T-cell (primary cell): ENCODE measurements at regions not wholly inside any gene's neighbourhood (a gene's known extent, or its start where the extent isn't known, plus 50 kb on each side); places are given as distances from the start of the nearest gene placed in this dataset.

Experiments used
- ATAC-seq, 4 experiments: fragments of 200-7000 bp in 3 of 4; fragments of 150-1000 bp in 1 of 4; cut with Tn5 transposase; replicated peaks in 1 of 4; 1 replicate in 3 of 4; 2 replicates in 1 of 4; pipeline ENCODE4 v1.10.0; 2021; ENCODE audit warnings: moderate library complexity in 3 of 4, mild to moderate bottlenecking in 2 of 4, moderate number of reproducible peaks in 1 of 4
- CTCF ChIA-PET, 2 donors: fragments of 300-600 bp; sonication (Branson Sonifier 250); formaldehyde crosslinking; loops; one replicate each; lab custom pipeline; 2022; ENCODE audit warnings: antibody characterized with exemption in 2 of 2; lab: Charles Lee
- POLR2A ChIA-PET, 2 donors: fragments of 300-600 bp; sonication (Branson Sonifier 250); formaldehyde crosslinking; loops; one replicate each; lab custom pipeline; 2022; ENCODE audit warnings: antibody characterized with exemption in 2 of 2; lab: Charles Lee
- DNase-seq, 35 experiments: peaks; one replicate each; pipeline versions ENCODE4 v3.0.0 to v3.0.0-alpha.2; 2013 to 2023
- H3K27ac ChIP-seq: one replicate; pipeline ENCODE4 v1.5.1; 2013; ENCODE audit warnings: low read length
- H3K27me3 ChIP-seq, 2 experiments: replicated peaks in 1 of 2; 1 replicate in 1 of 2; 2 replicates in 1 of 2; pipeline versions ENCODE4 v1.6.1 to v1.7.0; 2013; ENCODE audit warnings: low read length in 1 of 2, mixed read lengths in 1 of 2; ENCODE audit not compliant: control insufficient read depth in 2 of 2, insufficient read depth in 2 of 2; ENCODE audit errors: extremely low read depth in 1 of 2
- H3K36me3 ChIP-seq, 2 donors: 1 replicate in 1 of 2; 2 replicates in 1 of 2; pipeline versions ENCODE4 v1.6.1 to v1.7.0; 2013; ENCODE audit warnings: low read length in 1 of 2; ENCODE audit not compliant: control insufficient read depth in 2 of 2, insufficient read depth in 1 of 2; ENCODE audit errors: extremely low read depth in 1 of 2
- H3K4me1 ChIP-seq, 2 experiments: 1 replicate in 1 of 2; 2 replicates in 1 of 2; pipeline versions ENCODE4 v1.6.1 to v1.7.0; 2013; ENCODE audit warnings: low read length in 2 of 2, mixed read lengths in 1 of 2; ENCODE audit not compliant: insufficient read depth in 2 of 2, control insufficient read depth in 1 of 2; ENCODE audit errors: extremely low read depth in 1 of 2
- H3K4me3 ChIP-seq, 2 donors: 1 replicate in 1 of 2; 2 replicates in 1 of 2; pipeline versions ENCODE4 v1.5.1 to v1.7.0; 2013; ENCODE audit warnings: mild to moderate bottlenecking in 2 of 2, low read length in 1 of 2, moderate library complexity in 1 of 2; ENCODE audit not compliant: control insufficient read depth in 1 of 2; ENCODE audit errors: extremely low read depth in 1 of 2
- H3K9me3 ChIP-seq: 2 replicates; pipeline ENCODE4 v1.7.0; 2013
- H3K27ac Mint-ChIP-seq, 2 donors: one replicate each; pipeline ENCODE4 v1.8.0; 2020 to 2021; ENCODE audit warnings: mild to moderate bottlenecking in 2 of 2, mixed read lengths in 2 of 2
- H3K27me3 Mint-ChIP-seq, 2 donors: one replicate each; pipeline ENCODE4 v1.8.0; 2021 to 2022; ENCODE audit warnings: mixed read lengths in 2 of 2
- H3K36me3 Mint-ChIP-seq: one replicate; pipeline ENCODE4 v1.8.0; 2021; ENCODE audit warnings: mixed read lengths
- H3K4me1 Mint-ChIP-seq, 3 donors: one replicate each; pipeline ENCODE4 v1.8.0; 2020 to 2022; ENCODE audit warnings: mixed read lengths in 3 of 3, mild to moderate bottlenecking in 1 of 3
- H3K4me3 Mint-ChIP-seq, 3 donors: one replicate each; pipeline ENCODE4 v1.8.0; 2020 to 2022; ENCODE audit warnings: mild to moderate bottlenecking in 3 of 3, mixed read lengths in 3 of 3, moderate library complexity in 3 of 3
- H3K9me3 Mint-ChIP-seq, 3 donors: one replicate each; pipeline ENCODE4 v1.8.0; 2020 to 2022; ENCODE audit warnings: mixed read lengths in 3 of 3
- WGBS: methylation state at CpG from one replicate; pipeline ENCODE4 v1.1.5; 2013; ENCODE audit warnings: missing lambda C conversion rate; ENCODE audit not compliant: insufficient coverage; 5-methylcytosine and 5-hydroxymethylcytosine counted together

DNA sequence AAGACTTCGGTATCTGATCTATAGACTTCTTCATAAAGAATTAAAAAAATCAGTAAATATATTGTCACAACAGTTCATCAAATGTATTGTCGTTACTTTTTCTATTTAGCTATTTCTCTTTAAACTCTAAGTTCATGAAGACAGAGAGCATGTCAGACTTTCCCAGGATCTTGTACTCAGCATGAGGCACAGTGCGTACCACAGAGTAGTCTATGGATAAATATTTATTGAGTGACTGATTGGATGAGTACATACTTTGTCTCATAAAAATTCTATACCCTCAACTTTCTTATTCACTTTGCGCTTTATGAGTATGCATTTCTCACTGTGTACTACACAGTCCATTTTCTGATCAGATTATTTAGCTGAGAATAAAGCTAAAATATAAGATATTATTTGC, 1284.4 kb upstream of the ADGRB3 start:
- no peak overlapping the region for H3K27ac ChIP-seq
- no peaks in the 10 kb centered on the region for H3K36me3 Mint-ChIP-seq
- ATAC-seq (no peak), DNase-seq (no peak)
- peaks cover 3% of the 10 kb centered on the region for H3K9me3 ChIP-seq
- no CpG with 5 or more reads among the region's 4 CpGs for WGBS
- no peak overlapping the region for H3K4me3 Mint-ChIP-seq
- no peaks in the 10 kb centered on the region for H3K36me3 ChIP-seq
- CTCF ChIA-PET, result no interaction called here
- POLR2A ChIA-PET, result no interaction called here
- H3K27me3 Mint-ChIP-seq, result no peaks in the 10 kb centered on the region
- peaks cover 4 to 8% (median 6%) of the 10 kb centered on the region in 3 donors for H3K9me3 Mint-ChIP-seq
- H3K4me1 Mint-ChIP-seq, result no peaks in the 10 kb centered on the region
- H3K27ac Mint-ChIP-seq, result no peak overlapping the region
- H3K27me3 ChIP-seq, result no peaks in the 10 kb centered on the region
- H3K4me1 ChIP-seq, result no peaks in the 10 kb centered on the region
- H3K4me3 ChIP-seq, result no peak overlapping the region

GRCh38 chr6:67345946-67346345, 1289.1 kb upstream of the ADGRB3 start:
- H3K4me3 Mint-ChIP-seq, result no peak overlapping the region
- no peak overlapping the region for H3K27ac Mint-ChIP-seq
- no peaks in the 10 kb centered on the region for H3K36me3 ChIP-seq
- peaks cover 0 to 8% (median 2%) of the 10 kb centered on the region in 3 donors for H3K9me3 Mint-ChIP-seq
- H3K4me3 ChIP-seq, result no peak overlapping the region
- H3K4me1 ChIP-seq, result no peaks in the 10 kb centered on the region
- POLR2A ChIA-PET, result no interaction called here
- DNase-seq (no peak), ATAC-seq (no peak)
- H3K27me3 Mint-ChIP-seq, result no peaks in the 10 kb centered on the region
- WGBS, result 82% methylated on average over 4 of the region's 7 CpGs
- no peaks in the 10 kb centered on the region for H3K36me3 Mint-ChIP-seq
- no peak overlapping the region for H3K27ac ChIP-seq
- peaks cover 3% of the 10 kb centered on the region for H3K9me3 ChIP-seq
- no peaks in the 10 kb centered on the region for H3K27me3 ChIP-seq
- H3K4me1 Mint-ChIP-seq, result no peaks in the 10 kb centered on the region
- CTCF ChIA-PET, result no interaction called here

DNA sequence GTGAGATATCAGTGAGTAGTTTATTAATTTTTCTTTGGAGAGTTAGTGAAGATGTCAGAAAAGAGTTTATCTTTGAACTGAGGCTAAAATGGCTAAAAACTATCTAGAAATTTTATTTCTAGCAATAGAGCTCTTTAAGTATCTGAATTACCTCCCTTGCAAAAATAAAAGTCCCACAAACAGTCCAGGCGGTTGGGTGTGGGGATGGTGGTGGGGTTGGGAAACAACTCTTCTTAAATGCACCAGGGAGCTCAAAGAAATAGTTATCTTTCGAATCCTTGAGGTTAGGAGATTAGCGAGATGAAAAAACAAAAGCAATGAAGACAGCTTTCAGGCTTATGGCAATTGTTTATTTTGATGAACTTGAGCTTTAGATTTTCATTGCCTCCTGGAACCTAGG, 1299.1 kb upstream of the ADGRB3 start:
- no peaks in the 10 kb centered on the region for H3K4me1 Mint-ChIP-seq
- ChIA-PET CTCF (no interaction called here), POLR2A (no interaction called here)
- WGBS, result no CpG with 5 or more reads among the region's 3 CpGs
- H3K27me3 ChIP-seq, result no peaks in the 10 kb centered on the region
- no peak overlapping the region for H3K27ac ChIP-seq
- no peaks in the 10 kb centered on the region for H3K9me3 ChIP-seq
- peaks cover 3 to 9% (median 4%) of the 10 kb centered on the region in 3 donors for H3K9me3 Mint-ChIP-seq
- no peak for ATAC-seq
- no peaks in the 10 kb centered on the region for H3K4me1 ChIP-seq
- no peaks in the 10 kb centered on the region for H3K36me3 Mint-ChIP-seq
- H3K27ac Mint-ChIP-seq, result no peak overlapping the region
- H3K36me3 ChIP-seq, result no peaks in the 10 kb centered on the region
- H3K27me3 Mint-ChIP-seq, result no peaks in the 10 kb centered on the region
- no peak overlapping the region for H3K4me3 Mint-ChIP-seq
- DNase-seq, result no peak
- H3K4me3 ChIP-seq, result no peak overlapping the region

- Mint-ChIP-seq H3K27ac (no peak overlapping the region), H3K9me3 (peaks cover 5 to 11% (median 5%) of the 10 kb centered on the region in 3 donors), H3K36me3 (no peaks in the 10 kb centered on the region), H3K4me1 (no peaks in the 10 kb centered on the region), H3K27me3 (no peaks in the 10 kb centered on the region), H3K4me3 (no peak overlapping the region)
- ATAC-seq (no peak), DNase-seq (no peak)
- no peak overlapping the region for H3K27ac ChIP-seq
- no peaks in the 10 kb centered on the region for H3K9me3 ChIP-seq
- H3K4me3 ChIP-seq, result no peak overlapping the region
- ChIA-PET POLR2A (no interaction called here), CTCF (no interaction called here)
- no peaks in the 10 kb centered on the region for H3K36me3 ChIP-seq
- H3K27me3 ChIP-seq, result no peaks in the 10 kb centered on the region
- H3K4me1 ChIP-seq, result no peaks in the 10 kb centered on the region
Measured at GRCh38 chr6:67331304-67331703, 1303.8 kb upstream of the ADGRB3 start.

DNA sequence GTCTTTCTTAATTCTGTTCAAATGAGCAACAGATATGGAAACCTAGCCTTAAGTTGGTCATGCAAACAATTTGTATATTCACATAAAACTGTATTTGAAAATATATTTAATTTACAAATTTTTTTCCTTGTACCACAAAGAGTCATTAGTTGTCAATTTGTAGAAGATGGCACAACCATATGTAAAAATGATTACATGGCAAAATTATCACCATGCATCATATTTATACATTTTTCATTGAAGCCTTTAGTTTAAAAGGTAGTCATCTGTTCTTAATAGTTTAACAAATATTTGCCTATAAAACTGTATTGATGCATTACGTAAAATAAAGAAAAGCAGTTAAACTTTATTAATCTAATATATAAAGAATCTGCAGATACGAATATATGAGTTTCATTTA, 1306.8 kb upstream of the ADGRB3 start:
- H3K27ac ChIP-seq, result no peak overlapping the region
- no peaks in the 10 kb centered on the region for H3K9me3 ChIP-seq
- ChIA-PET POLR2A (no interaction called here), CTCF (no interaction called here)
- H3K27me3 ChIP-seq, result no peaks in the 10 kb centered on the region
- Mint-ChIP-seq H3K9me3 (peaks cover 6 to 14% (median 12%) of the 10 kb centered on the region in 3 donors), H3K27me3 (no peaks in the 10 kb centered on the region), H3K36me3 (no peaks in the 10 kb centered on the region), H3K4me3 (no peak overlapping the region), H3K4me1 (no peaks in the 10 kb centered on the region), H3K27ac (no peak overlapping the region)
- ATAC-seq (no peak), DNase-seq (no peak)
- WGBS, result no CpG with 5 or more reads among the region's 2 CpGs
- H3K4me3 ChIP-seq, result no peak overlapping the region
- H3K36me3 ChIP-seq, result no peaks in the 10 kb centered on the region
- H3K4me1 ChIP-seq, result no peaks in the 10 kb centered on the region

GRCh38 chr6:67300430-67301040, 1334.5 kb upstream of the ADGRB3 start:
- Mint-ChIP-seq H3K4me3 (no peak overlapping the region), H3K9me3 (peaks cover 11 to 21% (median 16%) of the 10 kb centered on the region in 3 donors), H3K4me1 (no peaks in the 10 kb centered on the region), H3K27ac (no peak overlapping the region), H3K27me3 (no peaks in the 10 kb centered on the region), H3K36me3 (no peaks in the 10 kb centered on the region)
- Histone ChIP-seq H3K9me3 (no peaks in the 10 kb centered on the region), H3K4me1 (no peaks in the 10 kb centered on the region), H3K4me3 (no peak overlapping the region), H3K36me3 (no peaks in the 10 kb centered on the region), H3K27me3 (no peaks in the 10 kb centered on the region), H3K27ac (no peak overlapping the region)
- DNase-seq (no peak), ATAC-seq (no peak)
- ChIA-PET POLR2A (no interaction called here), CTCF (interaction anchor here in 1 of 2 donors (0.6 kb wide), 1 partner anchor 77 kb away, joined by 5 read pairs; no protein-coding TSS in a partner anchor)
- WGBS, result 88% methylated on average over 5 of the region's 12 CpGs

DNA sequence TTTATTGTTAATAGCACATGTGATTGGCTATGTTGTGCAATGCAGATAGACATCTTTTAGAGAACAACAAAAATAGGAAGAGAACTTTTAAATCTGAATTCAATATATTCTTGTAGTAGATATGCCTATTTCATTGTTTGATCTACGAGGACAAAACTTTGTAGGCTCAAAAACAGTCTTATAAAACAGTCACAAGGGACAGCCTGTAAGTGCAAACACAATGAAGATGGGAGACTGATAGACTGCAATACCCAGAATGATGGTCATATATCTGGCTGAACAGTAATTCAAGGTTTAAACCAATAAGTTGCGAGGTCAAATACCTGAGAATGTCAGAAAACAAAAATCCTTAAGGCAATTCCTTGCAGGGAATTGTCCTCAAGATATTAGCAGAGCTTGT, 1342.9 kb upstream of the ADGRB3 start:
- POLR2A ChIA-PET, result no interaction called here
- Histone ChIP-seq H3K4me3 (no peak overlapping the region), H3K36me3 (no peaks in the 10 kb centered on the region), H3K27ac (no peak overlapping the region), H3K4me1 (no peaks in the 10 kb centered on the region), H3K9me3 (no peaks in the 10 kb centered on the region), H3K27me3 (no peaks in the 10 kb centered on the region)
- ATAC-seq (no peak), DNase-seq (no peak)
- H3K27me3 Mint-ChIP-seq, result no peaks in the 10 kb centered on the region
- WGBS, result 67% methylated on average over 1 of the region's 2 CpGs
- CTCF ChIA-PET, result no interaction called here
- H3K27ac Mint-ChIP-seq, result no peak overlapping the region
- no peak overlapping the region for H3K4me3 Mint-ChIP-seq
- no peaks in the 10 kb centered on the region for H3K4me1 Mint-ChIP-seq
- H3K36me3 Mint-ChIP-seq, result no peaks in the 10 kb centered on the region
- H3K9me3 Mint-ChIP-seq, result peaks cover 5 to 11% (median 10%) of the 10 kb centered on the region in 3 donors
